ENCODE measurements at regions not wholly inside any gene's neighbourhood (a gene's known extent, or its start where the extent isn't known, plus 50 kb on each side); places are given as distances from the start of the nearest gene placed in this dataset.

GRCh38 chr6:56900784-56901183 is 54.1 kb upstream of the BEND6 start:
- TF ChIP-seq, protein P1, sequence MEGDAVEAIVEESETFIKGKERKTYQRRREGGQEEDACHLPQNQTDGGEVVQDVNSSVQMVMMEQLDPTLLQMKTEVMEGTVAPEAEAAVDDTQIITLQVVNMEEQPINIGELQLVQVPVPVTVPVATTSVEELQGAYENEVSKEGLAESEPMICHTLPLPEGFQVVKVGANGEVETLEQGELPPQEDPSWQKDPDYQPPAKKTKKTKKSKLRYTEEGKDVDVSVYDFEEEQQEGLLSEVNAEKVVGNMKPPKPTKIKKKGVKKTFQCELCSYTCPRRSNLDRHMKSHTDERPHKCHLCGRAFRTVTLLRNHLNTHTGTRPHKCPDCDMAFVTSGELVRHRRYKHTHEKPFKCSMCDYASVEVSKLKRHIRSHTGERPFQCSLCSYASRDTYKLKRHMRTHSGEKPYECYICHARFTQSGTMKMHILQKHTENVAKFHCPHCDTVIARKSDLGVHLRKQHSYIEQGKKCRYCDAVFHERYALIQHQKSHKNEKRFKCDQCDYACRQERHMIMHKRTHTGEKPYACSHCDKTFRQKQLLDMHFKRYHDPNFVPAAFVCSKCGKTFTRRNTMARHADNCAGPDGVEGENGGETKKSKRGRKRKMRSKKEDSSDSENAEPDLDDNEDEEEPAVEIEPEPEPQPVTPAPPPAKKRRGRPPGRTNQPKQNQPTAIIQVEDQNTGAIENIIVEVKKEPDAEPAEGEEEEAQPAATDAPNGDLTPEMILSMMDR (conservative IDR thresholded peaks at IDR 0.05; ENCODE audit: low read depth, low read length) = no peak
- no peak for TF ChIP-seq EZH2 (IDR thresholded peaks at IDR 0.05; ENCODE audit: borderline replicate concordance, low read depth, low read length, poor library complexity, severe bottlenecking)
